LoVo (cell line): ENCODE measurements at regions not wholly inside any gene's neighbourhood (a gene's known extent, or its start where the extent isn't known, plus 50 kb on each side); places are given as distances from the start of the nearest gene placed in this dataset.
"Not testable (repeated sequence)": the region's sequence is repeated elsewhere in the genome, so short reads cannot be mapped to it uniquely, and the experiment has no call there.

Experiments used
- DNase-seq: peaks from one replicate; pipeline ENCODE4 v3.0.0-alpha.2; 2016; ENCODE audit warnings: low spot score

DNA sequence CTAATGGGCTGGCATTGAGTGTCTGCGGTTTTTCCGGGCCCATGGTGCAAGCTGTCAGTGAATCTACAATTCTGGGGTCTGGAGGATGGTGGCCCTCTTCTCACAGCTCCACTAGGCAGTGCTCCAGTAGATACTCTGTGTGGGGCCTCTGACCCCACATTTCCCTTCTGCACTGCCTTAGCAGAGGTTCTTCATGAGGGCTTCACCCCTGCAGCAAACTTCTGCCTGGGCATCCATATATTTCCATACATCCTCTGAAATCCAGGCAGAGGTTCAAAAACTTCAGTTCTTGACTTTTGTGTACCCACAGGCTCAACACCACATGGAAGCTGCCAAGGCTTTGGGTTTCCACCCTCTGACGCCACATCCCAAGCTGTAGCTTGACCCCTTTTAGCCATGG, 846.2 kb downstream of the RNF144A start:
- not testable (repeated sequence) for DNase-seq

DNA sequence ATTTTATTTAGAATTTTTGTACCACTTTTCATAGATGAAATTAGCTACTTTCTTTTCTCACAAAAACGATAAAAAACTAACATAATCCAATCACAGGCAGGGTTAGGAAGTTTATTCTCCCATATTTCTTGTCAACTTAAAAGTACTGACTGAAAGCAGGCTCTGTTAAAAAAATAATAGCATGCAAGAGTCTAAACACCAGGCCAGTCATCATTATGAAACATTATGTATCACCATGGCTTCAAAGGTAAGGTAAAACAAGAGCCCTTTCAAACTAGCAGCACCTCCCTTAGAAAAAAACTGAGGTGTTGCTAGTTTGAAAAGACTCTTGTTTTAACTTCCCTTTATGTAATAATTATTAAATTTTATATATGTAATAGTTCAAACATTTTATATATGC, 848.0 kb downstream of the RNF144A start:
- DNase-seq: no peak

DNA sequence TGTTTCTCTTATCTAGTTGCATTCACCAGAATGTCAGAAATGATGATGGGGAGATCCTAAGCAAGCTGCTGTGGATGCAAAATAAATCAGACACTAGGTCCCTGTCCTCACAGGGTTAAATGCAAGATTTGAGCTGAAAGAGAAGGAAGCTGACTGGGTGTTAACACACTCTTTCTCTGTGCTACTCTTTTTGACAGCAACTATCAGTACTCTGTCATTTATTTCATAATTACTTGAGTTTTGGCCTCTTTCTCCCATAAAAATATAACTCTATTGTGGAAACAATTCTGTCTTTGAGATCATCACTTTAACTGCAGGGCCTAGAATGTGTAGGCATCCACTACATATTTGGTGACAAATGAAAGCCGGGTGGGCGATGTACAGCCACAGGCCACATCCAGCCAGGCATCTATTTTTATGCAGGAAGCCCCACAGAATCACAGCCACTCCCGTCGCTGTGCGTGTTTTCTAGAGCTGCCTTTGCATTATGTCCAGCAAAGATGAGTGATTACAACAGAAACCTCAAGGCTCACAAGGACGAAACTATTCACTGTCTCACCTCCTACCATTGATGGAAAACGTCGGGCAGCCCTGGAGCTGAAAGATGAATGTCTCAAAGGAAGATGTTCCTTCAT, 849.0 kb downstream of the RNF144A start:
- DNase-seq: no peak

DNA sequence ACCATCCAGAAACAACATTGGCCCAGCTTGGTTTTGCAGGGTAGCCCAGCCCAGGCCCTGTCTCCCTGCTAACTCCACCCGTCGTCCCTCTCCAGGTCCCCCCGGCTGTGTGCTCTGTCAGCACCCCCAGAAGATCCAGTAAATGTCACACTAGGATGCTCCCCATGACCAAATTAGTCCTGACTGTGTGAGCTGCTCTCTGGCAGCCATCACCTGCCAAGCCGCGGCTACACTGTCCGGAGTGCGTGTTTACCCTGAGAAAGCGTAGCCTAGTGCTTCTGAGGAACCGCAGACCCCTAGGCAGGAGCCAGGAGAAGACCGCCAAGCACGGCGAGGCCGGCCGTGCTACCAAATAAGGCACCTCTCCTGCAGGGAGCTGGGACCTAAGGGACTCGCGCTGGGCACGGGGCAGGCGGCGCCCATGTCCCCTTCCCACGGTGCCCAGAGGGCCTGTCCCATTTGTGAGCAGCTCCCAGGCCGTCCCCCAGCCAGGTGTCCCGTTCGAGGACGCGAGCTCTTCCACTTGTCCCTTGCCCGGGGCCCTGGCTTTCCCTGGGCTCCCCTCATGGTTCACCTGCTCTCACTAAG, 849.9 kb downstream of the RNF144A start:
- no peak for DNase-seq

DNA sequence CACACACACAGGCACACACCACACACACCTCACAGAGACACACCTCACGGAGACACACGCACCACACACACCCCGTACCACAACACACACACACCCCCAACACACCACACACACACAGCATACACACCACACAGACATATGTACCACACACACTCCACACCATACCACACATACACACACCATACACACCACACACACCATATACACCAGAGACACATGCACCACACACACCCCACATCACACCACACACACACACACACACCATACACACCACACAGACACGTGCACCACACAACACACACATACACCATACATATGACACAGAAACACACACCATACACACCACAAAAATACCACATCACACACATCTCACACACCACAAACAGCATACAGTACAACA, 850.7 kb downstream of the RNF144A start:
- no peak for DNase-seq

DNA sequence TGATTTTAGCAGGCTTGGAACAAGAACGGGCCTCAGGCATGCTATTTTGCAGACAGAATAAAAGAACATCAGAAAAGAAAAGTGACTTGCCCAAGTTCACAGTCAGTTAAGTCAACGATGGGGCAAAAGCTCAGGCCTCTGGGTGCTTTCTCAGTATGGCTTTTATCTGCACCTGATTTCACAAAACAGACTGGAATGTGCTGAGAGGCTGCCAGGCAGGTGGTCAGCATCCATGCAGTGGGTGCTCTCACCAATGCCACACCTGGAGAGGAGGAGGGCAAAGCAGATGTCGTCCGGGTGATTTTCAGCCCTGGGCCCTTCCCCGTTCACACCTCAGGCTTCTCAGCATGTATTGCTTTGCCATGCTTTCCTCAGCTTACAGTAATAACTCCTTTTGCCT, 854.6 kb downstream of the RNF144A start:
- no peak for DNase-seq

DNA sequence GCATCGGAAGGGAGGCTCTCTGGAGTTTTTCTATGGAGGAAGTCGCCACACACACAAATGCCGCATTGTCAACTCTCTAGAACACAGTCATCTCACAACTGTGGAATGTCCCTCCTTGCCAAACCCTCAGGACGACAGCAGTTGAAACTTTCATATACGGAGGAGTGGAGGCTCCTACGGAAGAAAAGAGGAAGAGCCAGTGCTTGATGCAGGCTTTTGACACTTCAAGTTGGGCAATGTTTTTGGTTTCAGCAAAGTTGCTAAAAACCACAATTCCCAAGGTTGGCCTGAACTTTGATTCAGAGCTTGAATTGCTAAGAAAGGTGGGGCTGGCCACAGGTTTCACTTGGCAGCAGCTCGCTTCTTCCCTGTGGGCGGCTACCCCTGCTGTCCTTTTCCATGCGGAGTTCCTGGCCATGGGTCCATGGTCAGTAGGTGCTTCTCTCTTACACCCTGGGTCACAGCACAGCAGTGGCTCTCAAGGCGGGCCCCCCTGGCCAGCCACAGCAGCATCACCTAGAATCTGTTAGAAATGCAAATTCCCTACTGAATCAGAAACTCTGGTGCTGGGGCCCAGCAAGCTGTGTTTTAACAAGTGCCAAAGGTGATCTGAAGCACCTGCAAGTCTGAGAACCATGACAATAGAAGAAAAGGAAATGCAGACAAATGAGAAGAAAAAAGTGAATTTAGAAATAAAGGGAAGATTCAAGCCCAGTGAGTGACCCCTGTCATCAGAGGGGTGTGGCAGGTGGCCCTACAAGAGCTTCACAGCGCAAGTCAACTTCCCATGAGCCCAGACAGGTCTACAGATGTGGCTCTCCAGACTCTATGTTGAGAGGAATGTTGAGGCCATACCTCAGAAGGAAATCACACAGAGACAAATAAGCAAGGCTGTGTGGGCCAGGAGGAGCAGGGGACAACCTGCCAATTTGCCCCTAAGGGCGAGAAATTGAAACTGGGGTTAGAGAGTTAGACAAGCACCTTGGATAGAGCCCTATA, 856.4 kb downstream of the RNF144A start:
- DNase-seq: peak; percentile 65

DNA sequence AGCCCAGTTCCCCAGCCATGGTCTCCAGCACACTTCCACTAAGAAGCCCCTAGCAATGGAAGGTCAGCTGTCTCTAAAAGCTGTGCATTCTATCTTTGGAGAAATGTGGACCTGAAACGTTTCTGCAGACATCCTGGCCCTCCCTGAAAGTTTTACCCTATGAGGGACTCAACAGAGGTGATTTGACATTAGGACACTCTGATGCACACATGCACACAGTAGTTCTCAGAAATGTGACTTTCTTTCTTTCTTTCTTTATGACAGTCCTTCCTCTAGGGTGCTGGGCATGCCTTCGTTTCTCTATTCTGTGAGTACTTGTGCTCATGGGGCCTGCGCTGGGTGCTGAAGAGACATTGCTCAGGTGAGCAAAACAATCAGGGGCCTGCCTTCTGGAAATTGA, 857.3 kb downstream of the RNF144A start:
- no peak for DNase-seq

DNA sequence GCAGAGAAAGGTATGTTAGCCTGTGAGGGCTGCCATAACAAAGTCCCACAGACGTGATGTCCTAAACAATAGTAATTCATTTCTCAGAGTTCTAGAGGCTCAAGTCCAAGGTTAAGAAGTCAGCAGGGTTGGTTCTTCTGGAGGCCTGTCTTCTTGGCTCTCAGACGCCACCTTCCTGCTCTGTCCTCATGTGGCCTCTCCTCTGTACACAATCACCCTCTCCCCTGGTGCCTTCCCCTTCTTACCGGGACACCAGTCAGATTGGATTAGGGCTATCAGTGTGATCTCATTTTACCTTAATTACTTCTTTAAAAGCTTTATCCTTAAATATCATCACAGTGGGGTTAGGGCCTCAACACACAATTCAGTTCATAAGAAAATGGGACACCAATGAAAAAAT, 860.5 kb downstream of the RNF144A start:
- DNase-seq: no peak

DNA sequence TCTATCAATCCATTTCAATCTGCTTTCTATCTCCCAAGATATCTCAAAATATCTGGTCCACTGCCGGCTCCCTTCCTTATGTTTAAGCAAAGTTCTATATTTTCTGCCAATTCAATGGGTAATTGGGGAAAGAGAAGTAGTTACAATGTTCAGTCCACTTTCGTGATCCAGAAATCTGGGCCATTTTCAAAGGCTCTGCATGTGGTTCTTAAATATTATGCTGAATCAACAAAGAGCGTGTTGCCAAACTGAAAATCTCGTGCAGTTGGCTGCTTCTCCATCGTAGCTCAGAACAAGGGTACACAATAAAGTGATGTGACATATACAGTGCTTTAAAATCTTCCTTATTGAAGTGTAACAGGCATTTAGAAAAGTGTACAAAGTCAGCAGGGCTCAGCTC, 863.1 kb downstream of the RNF144A start:
- no peak for DNase-seq

DNA sequence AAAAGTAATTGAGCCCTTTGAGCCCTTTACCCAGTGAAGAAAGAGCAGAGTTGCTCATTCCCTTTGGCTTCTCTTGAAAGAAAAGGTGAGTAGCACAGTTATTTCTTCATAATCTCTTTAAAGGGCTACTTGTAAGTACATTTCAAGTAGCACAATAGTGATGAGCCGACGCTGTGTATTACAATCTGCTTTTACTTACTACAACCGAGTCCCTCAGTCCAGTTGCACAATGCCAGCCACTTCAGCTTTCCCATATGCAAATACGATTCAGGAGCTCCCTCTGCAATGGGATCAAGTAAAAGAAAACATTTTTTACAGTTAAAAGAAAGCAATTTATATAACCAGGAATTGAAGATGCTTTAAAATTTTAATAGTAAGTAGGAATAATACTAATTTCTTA, 868.5 kb downstream of the RNF144A start:
- DNase-seq: no peak

DNA sequence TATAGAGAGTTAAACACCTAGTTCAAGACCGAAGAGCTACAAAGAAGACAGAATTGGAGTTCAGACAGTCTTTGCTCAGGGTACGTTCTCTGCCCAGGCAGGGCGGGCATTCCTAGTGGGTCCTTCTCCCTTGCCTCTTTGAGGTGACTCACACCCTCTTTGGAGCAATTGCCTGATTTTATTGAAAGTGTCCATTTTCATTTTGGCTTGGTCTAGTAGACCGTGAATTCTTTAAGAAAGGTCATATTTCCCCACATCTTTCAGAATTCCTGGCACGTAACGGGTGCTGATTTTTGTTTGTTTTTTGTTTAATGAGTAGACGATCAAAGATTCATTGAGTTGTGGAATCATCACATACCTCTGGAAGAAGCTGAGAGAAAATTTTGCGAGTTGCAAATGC, 871.5 kb downstream of the RNF144A start:
- DNase-seq: no peak

DNA sequence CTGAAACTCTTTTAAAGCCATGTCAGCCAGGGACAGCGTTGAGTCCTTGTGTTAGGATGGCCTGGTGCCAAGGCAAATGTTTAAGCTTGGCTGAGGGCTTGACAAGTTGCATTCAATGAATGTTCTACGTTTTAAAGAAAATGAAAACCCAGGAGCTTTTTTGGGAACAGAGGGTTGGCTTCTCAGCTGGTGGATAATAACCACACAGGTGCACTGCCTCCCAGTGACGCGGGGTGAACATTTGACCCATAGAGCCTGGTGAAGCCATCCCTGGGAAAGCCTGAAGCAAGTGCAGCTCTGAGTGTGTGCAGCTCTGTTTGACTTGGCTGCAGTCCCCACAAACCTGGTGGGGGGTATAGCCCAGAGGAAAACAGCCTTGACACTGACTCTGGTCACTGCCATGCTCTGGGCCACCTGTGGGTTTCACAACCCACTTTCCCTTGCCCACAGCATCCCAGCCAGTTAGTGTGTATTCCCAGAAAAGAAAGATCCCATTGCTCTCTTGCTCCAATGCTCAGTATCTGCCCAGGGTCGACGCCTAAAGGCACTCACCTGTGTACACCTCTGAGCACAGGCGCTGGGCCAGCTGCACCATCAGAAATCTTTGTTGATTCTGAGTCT, 874.9 kb downstream of the RNF144A start:
- DNase-seq: no peak

DNA sequence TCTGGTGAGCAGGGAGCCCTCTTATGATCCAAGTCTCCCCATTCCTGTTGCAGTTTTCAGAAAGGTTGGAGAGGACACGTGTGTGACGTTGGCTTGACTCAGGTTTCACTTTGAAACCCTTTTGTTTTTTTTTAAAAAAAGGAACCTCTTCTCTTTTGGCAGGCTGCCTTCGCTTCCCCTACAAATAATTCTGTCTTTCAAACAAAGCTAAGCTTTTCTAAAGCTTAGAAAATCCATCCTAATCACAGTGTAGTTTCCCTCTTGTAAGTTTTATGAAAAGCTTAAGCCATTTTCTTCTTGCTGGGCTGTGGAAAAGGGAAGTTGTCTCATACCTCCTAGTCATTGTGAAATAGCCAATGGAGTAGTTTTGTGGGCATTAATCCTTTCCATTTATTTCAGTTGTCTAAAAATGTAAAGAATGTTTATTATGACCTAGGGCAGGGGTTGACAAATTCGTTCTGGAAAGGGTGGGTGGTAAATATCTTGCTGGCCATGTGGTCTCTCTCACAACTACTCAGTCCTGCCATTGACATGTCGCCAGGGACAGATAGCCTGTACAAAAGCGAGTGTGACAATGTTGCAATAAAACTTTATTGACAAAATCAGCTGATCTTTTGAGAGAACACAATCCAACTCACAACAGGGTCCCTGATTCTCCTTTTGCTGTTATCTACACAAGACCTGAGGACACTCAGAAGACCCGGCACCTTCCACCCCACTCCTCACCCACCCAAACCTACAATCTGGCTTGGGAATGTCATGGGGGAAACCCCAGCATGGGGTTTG, 878.8 kb downstream of the RNF144A start:
- no peak for DNase-seq

DNA sequence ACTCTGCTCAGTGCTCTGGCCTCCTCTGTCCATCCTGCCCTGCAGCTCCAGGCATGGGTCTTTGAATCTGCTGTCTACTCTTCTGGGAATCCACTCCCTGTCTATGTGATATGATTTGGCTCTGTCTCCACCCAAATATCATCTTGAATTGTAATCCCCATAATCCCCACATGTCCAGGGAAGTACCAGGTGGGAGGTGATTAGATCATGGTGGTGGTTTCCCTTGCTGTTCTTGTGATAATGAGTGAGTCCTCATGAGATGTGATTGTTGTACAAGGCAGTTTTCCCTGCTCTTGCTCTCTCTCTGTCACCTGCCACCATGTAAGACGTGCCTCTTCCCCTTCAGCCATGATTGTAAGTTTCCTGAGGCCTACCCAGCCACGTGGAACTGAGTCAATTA, 881.8 kb upstream of the ID2 start:
- no peak for DNase-seq

DNA sequence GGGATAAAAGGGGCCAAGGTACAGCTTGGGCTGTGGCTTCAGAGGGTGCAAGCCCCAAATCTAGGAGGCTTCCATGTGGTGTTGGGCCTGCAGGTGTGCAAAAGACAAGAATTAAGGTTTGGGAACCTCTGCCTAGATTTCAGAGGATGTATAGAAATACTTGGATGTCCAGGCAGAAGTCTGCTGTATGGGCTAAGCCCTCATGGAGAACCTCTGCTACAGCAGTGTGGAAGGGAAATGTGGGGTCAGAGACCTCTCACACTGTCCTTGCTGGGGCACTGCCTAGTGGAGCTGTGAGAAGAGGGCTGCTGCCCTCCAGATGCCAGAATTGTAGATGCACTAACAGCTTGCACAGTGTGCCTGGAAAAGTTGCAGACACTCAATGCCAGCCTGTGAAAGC, 880.6 kb upstream of the ID2 start:
- no peak for DNase-seq

DNA sequence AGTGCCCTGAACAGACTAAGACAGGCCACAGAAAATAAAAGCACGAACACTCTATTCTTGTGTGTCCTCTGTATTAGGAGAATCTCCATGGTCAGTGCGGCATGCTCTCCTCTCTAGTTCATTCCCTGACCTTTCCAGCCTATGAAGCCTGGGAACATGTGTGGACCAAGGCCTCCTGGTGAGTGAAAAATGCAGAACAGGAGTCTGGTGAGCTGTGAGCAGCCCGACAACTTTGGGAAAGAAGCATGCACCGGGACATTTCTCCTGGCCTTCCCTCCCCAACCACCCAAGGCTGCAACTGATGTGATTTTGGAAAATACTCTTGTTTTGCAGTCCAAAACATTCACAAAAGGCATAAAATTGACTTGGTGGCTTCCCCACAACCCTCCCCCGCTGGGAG, 878.3 kb upstream of the ID2 start:
- no peak for DNase-seq

DNA sequence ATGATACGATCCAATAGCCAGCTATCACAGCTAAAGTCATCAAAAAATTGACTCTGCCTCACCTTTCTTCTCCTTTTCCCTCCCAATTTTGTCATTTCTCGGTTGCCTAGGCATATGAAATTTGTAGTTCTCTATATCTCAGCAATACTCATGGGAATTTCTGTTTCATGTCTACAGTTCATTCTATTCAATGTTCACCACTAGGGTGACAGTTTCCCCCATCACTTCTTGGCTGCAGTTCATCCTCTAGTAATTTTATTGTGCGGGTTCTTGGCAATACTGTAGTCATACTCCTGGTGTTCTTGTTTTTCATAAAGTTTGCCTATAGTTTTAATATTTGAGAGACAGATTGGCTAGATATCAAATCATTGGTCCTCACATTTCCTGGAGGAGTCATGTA, 872.2 kb upstream of the ID2 start:
- DNase-seq: no peak

DNA sequence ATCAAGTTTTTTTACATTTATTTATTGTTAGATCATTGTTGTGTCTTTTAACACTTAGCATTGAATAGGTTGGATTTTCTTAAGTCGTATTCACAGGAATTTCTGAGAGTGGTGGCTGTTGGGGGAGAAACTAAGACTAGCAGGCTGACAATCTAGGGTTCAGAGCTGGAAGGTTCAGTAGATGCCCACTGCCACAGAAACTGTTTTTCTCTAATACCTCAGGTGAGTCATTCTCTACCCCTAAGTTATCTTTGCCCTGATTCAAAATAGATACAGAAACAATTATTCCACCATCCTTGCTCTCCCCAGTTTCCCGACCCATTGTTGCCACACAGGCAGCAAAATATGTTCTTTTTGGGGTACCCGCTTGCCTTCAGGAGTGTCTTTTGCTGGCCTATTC, 870.8 kb upstream of the ID2 start:
- no peak for DNase-seq

DNA sequence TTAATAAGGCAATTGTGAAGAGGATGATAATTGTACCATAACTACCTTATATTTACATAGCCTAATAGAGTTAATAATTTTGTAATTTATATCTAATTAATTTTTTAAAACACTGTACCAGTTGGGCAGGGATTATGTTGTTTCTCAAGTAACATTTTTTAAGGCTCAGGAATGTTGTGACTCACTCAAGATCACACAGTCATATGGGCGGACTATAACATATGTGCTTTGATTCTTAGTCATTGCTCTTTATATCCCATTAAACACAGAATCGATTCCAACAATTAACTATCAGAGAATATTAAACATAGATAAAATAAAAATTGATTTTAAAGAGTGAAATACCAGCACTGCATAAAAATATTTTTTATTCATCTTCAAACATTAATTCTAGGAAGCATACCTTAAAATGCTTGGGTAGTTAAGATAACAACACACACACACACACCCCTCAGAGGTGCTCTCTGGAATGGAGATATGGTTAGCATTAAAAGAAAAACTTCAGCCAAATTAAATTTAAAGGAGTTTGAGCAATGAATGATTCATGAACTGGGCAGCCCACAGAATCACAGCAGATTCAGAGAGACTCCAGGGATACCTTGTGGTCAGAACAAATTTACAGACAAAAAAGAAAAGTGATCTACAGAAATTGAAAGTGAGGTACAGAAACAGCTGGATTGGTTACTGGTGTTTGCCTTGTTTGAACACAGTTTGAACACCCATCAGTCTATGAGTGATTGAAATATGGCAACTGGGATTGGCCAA, 869.4 kb upstream of the ID2 start:
- no peak for DNase-seq
